Activated CD8-positive, alpha-beta T cell treated with anti-CD3 and anti-CD28 coated beads for 36 hours (primary cell): ENCODE measurements at regions not wholly inside any gene's neighbourhood (a gene's known extent, or its start where the extent isn't known, plus 50 kb on each side); places are given as distances from the start of the nearest gene placed in this dataset.

ENCODE experiments used
- ATAC-seq: fragments of 200-7000 bp; cut with Tn5 transposase; one replicate; pipeline ENCODE4 v1.10.0; 2021; ENCODE audit warnings: mild to moderate bottlenecking, moderate library complexity
- CTCF ChIA-PET: fragments of 350-600 bp; sonication (Branson Sonifier 250); formaldehyde crosslinking; loops from one replicate; lab custom pipeline; 2021; ENCODE audit warnings: antibody characterized with exemption; lab: Charles Lee
- POLR2A ChIA-PET: fragments of 350-600 bp; sonication (Branson Sonifier 250); formaldehyde crosslinking; loops from one replicate; lab custom pipeline; 2021; ENCODE audit warnings: antibody characterized with exemption; lab: Charles Lee
- DNase-seq: peaks from one replicate; pipeline ENCODE4 v3.0.0-alpha.2; 2020
- H3K27ac Mint-ChIP-seq: one replicate; pipeline ENCODE4 v1.8.0; 2021; ENCODE audit warnings: mild to moderate bottlenecking, mixed read lengths
- H3K27me3 Mint-ChIP-seq: one replicate; pipeline ENCODE4 v1.8.0; 2021; ENCODE audit warnings: mixed read lengths
- H3K36me3 Mint-ChIP-seq: one replicate; pipeline ENCODE4 v1.8.0; 2021; ENCODE audit warnings: low read depth, mixed read lengths
- H3K4me1 Mint-ChIP-seq: one replicate; pipeline ENCODE4 v1.8.0; 2021; ENCODE audit warnings: low read depth, mixed read lengths
- H3K4me3 Mint-ChIP-seq: one replicate; pipeline ENCODE4 v1.8.0; 2021; ENCODE audit warnings: mild to moderate bottlenecking, moderate library complexity, mixed read lengths
- H3K9me3 Mint-ChIP-seq: one replicate; pipeline ENCODE4 v1.8.0; 2021; ENCODE audit warnings: mixed read lengths
- intact Hi-C: fragments of 100-400 bp; cut with micrococcal nuclease; formaldehyde crosslinking; loops from one replicate; pipeline ENCODE4 v1.10.0; 2022
- TF ChIP-seq, protein P1 (sequence below): fragments of 200-600 bp; IDR thresholded peaks from one replicate; pipeline ENCODE4 v1.8.0; 2022; ENCODE audit warnings: antibody characterized with exemption, mild to moderate bottlenecking

DNA sequence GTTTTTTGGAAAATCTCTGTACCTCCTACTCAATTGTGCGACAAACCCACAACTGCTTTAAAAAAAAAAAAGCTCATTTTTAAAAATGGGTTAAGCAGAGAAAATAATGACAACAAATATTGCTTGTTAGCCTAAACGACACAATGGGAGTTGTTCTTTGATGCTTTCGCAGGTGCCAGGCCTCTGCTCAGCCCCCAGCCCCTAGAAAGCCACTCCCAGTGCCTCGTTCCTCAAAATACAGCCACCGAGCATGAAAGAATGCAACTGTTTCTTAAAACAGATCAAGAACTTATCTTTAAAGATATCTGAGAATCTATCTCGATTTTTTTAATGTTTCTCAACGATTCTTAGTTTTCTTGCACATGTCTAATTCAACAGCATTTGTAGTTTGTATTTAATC lies 85.2 kb upstream of the PFKP start:
- H3K4me1 Mint-ChIP-seq, result peaks cover 4% of the 10 kb centered on the region
- TF ChIP-seq, protein P1, sequence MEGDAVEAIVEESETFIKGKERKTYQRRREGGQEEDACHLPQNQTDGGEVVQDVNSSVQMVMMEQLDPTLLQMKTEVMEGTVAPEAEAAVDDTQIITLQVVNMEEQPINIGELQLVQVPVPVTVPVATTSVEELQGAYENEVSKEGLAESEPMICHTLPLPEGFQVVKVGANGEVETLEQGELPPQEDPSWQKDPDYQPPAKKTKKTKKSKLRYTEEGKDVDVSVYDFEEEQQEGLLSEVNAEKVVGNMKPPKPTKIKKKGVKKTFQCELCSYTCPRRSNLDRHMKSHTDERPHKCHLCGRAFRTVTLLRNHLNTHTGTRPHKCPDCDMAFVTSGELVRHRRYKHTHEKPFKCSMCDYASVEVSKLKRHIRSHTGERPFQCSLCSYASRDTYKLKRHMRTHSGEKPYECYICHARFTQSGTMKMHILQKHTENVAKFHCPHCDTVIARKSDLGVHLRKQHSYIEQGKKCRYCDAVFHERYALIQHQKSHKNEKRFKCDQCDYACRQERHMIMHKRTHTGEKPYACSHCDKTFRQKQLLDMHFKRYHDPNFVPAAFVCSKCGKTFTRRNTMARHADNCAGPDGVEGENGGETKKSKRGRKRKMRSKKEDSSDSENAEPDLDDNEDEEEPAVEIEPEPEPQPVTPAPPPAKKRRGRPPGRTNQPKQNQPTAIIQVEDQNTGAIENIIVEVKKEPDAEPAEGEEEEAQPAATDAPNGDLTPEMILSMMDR, result no peak
- ChIA-PET CTCF (interaction anchor here (1.8 kb wide), 1 partner anchor 54 kb away, joined by 5 read pairs; no protein-coding TSS in a partner anchor), POLR2A (interaction anchor here (0.6 kb wide), 1 partner anchor 50 kb away, joined by 3 read pairs; no protein-coding TSS in a partner anchor)
- peaks cover 22% of the 10 kb centered on the region for H3K27me3 Mint-ChIP-seq
- H3K4me3 Mint-ChIP-seq, result no peak overlapping the region
- no peak overlapping the region for H3K27ac Mint-ChIP-seq
- DNase-seq, result no peak
- intact Hi-C loops, result no loop called here
- no peaks in the 10 kb centered on the region for H3K9me3 Mint-ChIP-seq
- ATAC-seq, result no peak
- H3K36me3 Mint-ChIP-seq, result no peaks in the 10 kb centered on the region

DNA sequence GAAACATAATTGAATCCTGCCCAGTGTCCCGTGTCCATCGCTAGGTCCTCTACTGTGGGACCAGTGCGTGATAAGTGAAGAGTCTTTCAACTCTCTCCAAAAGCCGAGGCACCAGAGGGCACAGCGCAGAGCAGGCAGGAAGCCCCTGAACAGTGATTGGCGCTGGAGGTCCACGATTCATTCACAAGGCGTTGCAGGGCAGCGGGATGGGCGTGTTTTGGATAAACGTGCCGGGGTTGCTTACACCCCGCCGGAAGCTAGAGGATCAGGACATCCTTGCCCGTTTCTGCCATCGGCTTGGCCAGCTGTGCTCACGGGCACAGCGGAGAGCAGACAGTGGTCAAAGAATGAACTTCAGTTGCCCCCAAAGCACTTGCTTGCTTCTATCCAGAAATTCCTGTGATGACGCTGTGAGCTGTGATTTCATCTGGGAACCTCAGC lies 86.0 kb upstream of the PFKP start:
- intact Hi-C loops, result no loop called here
- CTCF ChIA-PET, result interaction anchor here (1.8 kb wide), 1 partner anchor 53 kb away, joined by 5 read pairs; no protein-coding TSS in a partner anchor
- no peak for ATAC-seq

DNA sequence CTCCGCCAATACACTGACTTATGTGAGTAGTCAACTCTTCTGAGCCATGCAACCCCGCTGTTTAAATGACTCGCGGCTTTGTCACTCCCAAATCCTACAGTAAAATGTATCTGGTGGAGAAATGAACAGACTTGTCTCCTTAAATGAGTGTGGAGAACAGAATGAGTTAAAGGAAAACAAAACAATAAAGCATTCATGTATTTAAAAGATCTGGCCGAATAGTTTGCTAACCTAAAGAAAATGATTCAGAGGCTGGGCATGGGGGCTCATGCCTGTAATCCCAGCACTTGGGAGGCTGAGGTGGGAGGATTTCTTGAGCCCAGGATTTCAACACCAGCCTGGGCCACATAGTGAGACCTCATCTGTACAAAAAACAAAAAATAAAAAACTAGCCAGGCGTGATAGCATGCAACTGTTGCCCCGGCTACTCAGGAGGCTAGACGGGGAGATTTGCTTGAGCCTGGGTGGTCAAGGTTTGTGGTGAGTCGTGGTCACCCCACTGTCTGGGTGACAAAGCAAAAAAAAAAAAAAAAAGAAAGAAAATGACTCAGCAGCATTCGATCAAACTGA lies 86.5 kb upstream of the PFKP start:
- Mint-ChIP-seq H3K27ac (no peak overlapping the region), H3K4me3 (no peak overlapping the region), H3K36me3 (no peaks in the 10 kb centered on the region), H3K27me3 (peaks cover 12% of the 10 kb centered on the region), H3K4me1 (no peaks in the 10 kb centered on the region), H3K9me3 (no peaks in the 10 kb centered on the region)
- ATAC-seq, result no peak
- intact Hi-C loops, result no loop called here
- ChIA-PET CTCF (no interaction called here), POLR2A (interaction anchor here (1.3 kb wide), 1 partner anchor 67 kb away, joined by 3 read pairs; no protein-coding TSS in a partner anchor)
- DNase-seq, result no peak
- TF ChIP-seq, protein P1, result no peak

More for the DNA sequence above, 86.0 kb upstream of the PFKP start:
- peaks cover 17% of the 10 kb centered on the region for H3K27me3 Mint-ChIP-seq
- peaks cover 4% of the 10 kb centered on the region for H3K4me1 Mint-ChIP-seq
- no peak overlapping the region for H3K27ac Mint-ChIP-seq
- no peaks in the 10 kb centered on the region for H3K36me3 Mint-ChIP-seq
- DNase-seq, result no peak
- H3K9me3 Mint-ChIP-seq, result no peaks in the 10 kb centered on the region
- TF ChIP-seq, protein P1, result no peak
- H3K4me3 Mint-ChIP-seq, result no peak overlapping the region
- POLR2A ChIA-PET, result no interaction called here

DNA sequence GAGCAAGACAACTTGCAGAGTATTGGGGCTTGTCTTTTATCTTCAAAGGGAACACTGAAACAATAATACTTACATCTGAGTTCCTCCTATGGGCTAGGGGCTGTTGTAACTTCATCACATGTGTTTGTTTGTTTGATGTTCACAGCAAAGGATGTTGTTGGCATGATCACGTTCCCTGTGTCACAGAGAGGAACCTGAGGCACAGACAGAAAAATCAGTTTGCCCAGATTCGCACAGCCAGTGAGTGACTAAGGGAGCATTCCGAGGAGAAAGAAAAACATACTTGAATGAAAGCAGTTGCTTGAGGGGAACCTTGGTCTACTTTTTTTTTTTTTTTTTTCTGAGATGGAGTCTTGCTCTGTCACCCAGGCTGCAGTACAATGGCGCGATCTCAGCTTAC lies 87.2 kb upstream of the PFKP start:
- CTCF ChIA-PET, result interaction anchor here (1.5 kb wide), 1 partner anchor 9 kb away, joined by 3 read pairs; no protein-coding TSS in a partner anchor
- H3K9me3 Mint-ChIP-seq, result no peaks in the 10 kb centered on the region
- H3K27ac Mint-ChIP-seq, result no peak overlapping the region
- peaks cover 9% of the 10 kb centered on the region for H3K27me3 Mint-ChIP-seq
- H3K4me1 Mint-ChIP-seq, result no peaks in the 10 kb centered on the region
- TF ChIP-seq, protein P1, result no peak
- POLR2A ChIA-PET, result interaction anchor here (1.3 kb wide), 1 partner anchor 66 kb away, joined by 3 read pairs; no protein-coding TSS in a partner anchor
- no peak for DNase-seq
- intact Hi-C loops, result no loop called here
- H3K36me3 Mint-ChIP-seq, result no peaks in the 10 kb centered on the region
- no peak for ATAC-seq
- no peak overlapping the region for H3K4me3 Mint-ChIP-seq

DNA sequence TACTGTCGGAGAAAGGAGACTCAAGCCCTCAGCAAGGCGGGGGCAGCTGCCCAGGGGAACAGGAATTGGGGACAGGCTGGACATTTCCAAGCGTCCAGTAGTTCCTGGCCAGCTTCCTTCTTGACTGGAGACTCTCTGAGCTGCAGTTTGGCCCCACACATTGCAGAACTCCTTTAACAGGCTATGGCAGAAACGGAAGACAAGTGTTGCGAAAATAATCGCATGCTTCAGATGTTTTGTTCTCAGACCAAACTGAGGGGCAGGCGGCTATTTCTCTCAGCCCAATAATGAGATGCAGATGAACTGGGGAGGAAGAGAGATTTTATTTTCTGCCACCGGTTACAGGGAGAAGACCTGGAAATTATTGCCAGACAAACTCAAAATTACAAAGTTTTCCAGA lies 88.0 kb upstream of the PFKP start:
- Mint-ChIP-seq H3K9me3 (no peaks in the 10 kb centered on the region), H3K4me1 (no peaks in the 10 kb centered on the region), H3K27me3 (peaks cover 3% of the 10 kb centered on the region), H3K36me3 (no peaks in the 10 kb centered on the region), H3K27ac (no peak overlapping the region), H3K4me3 (no peak overlapping the region)
- POLR2A ChIA-PET, result interaction anchor here (0.6 kb wide), 1 partner anchor 536 kb away, joined by 3 read pairs; no protein-coding TSS in a partner anchor
- TF ChIP-seq, protein P1, result no peak
- no peak for ATAC-seq
- DNase-seq, result no peak
- intact Hi-C loops, result loop anchor here (5.0 kb wide), 1 partner anchor 52 kb away; no protein-coding TSS in a partner anchor
- CTCF ChIA-PET, result interaction anchor here (1.4 to 1.5 kb wide), 2 partner anchors 8 to 27 kb away, joined by 3 read pairs; no protein-coding TSS in a partner anchor
